ENCODE measurements at regions not wholly inside any gene's neighbourhood (a gene's known extent, or its start where the extent isn't known, plus 50 kb on each side); places are given as distances from the start of the nearest gene placed in this dataset.

DNA sequence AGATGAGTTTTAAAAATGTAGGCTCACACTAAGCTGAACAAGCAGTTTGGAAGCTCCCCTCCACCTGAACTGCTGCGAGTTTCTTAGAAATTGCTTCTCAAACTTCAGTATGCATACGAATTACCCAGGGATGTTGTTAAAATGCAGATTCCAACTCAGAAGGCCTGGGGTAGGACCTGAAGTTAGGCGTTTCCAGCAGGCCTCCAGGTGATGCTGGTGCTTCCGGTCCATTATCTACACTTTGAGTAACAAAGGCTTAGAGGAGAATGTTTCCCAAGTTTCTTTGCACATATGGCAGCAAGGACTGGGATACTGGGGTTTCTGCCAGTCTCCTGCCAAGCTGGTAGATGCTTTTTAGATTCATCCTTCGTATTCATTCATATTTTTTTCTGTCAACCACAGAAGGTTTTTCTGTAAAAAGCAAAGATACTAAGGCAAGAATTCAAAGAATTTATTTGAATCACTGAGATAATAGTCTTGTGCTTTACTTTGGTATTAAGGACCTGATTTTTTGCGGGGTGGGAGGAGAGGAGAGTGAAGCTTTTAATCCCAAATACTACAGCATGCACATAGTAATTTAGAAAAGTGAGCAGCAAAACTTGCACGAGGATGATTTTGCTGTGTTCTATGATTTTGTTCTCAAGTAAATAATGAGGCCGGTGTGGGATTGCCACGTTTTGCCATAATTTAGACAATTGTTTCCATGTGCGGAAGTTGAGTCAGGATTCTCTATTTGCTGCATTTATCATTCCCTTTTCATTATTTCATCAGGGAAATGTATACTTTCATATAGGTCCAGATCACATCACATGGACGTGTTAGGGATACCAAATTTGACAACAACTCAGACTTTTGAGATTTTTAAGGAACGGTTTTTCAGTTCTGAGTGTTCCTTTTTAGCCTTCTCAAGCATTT, 137.6 kb upstream of the SPATS2L start:
- Histone ChIP-seq H3K9me3 (peaks cover 6% of the 10 kb centered on the region; the same call in 1 of the 2 replicates), H3K4me3 (ENCODE audit: low read depth, low read length) (no peak overlapping the region), H3K27me3 (replicated peaks; ENCODE audit: control insufficient read depth, insufficient read depth, low read length) (no peaks in the 10 kb centered on the region), H3K4me1 (peaks cover 14% of the 10 kb centered on the region), H3K36me3 (ENCODE audit: control insufficient read depth, insufficient read depth, low read length) (no peaks in the 10 kb centered on the region)
- no TSS peak for BruUV-seq (replicated peaks)
- intact Hi-C loops (cut with micrococcal nuclease; ENCODE audit: unreplicated experiment) = loop anchor here (2.0 kb wide), 1 partner anchor 52 kb away; no protein-coding TSS in a partner anchor
- Mint-ChIP-seq H3K9me3 (ENCODE audit: unreplicated experiment) (peaks cover 13% of the 10 kb centered on the region), H3K27me3 (ENCODE audit: insufficient read depth, unreplicated experiment) (no peaks in the 10 kb centered on the region), H3K4me3 (ENCODE audit: unreplicated experiment) (no peak overlapping the region), H3K36me3 (ENCODE audit: insufficient read depth, unreplicated experiment) (peaks cover 5% of the 10 kb centered on the region), H3K4me1 (ENCODE audit: low read depth, unreplicated experiment) (peaks cover 21% of the 10 kb centered on the region), H3K27ac (ENCODE audit: unreplicated experiment) (peak overlapping the region; percentile 8)
- ChIA-PET CTCF (no interaction called here), POLR2A (no interaction called here)
- DNase-seq = no peak
- no peak for TF ChIP-seq CTCF (IDR thresholded peaks at IDR 0.05; ENCODE audit: insufficient read depth in 1 of 2, low read depth in 1 of 2, low read length in 1 of 2, severe bottlenecking in 1 of 2, unreplicated experiment in 1 of 2)

DNA sequence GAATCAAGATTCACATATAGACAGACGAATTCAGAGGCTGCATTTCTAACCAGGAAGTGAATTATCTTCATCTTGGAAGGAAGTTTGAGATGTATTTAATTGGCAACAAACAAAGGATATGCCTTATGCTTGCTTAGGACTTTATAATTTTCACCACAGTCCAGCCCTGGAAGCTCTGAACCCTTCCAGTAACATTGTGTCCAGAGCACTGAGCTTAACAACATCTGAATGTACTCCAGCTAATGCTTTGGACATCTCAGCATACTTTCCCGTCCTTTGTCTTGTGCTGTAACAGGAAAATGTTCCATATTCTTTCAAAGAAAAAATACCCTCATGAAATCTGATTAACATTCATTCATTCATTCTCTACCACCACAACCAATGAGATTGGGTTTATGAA, 136.3 kb upstream of the SPATS2L start:
- Histone ChIP-seq H3K4me3 (ENCODE audit: low read depth, low read length) (no peak overlapping the region), H3K9me3 (peaks cover 4% of the 10 kb centered on the region; the same call in 1 of the 2 replicates), H3K36me3 (ENCODE audit: control insufficient read depth, insufficient read depth, low read length) (no peaks in the 10 kb centered on the region), H3K27me3 (replicated peaks; ENCODE audit: control insufficient read depth, insufficient read depth, low read length) (no peaks in the 10 kb centered on the region), H3K4me1 (peaks cover 14% of the 10 kb centered on the region)
- no peak for DNase-seq
- peaks cover 13% of the 10 kb centered on the region for H3K9me3 Mint-ChIP-seq (ENCODE audit: unreplicated experiment)
- no peak for TF ChIP-seq CTCF (IDR thresholded peaks at IDR 0.05; ENCODE audit: insufficient read depth in 1 of 2, low read depth in 1 of 2, low read length in 1 of 2, severe bottlenecking in 1 of 2, unreplicated experiment in 1 of 2)
- no peak overlapping the region for H3K27ac Mint-ChIP-seq (ENCODE audit: unreplicated experiment)
- H3K36me3 Mint-ChIP-seq (ENCODE audit: insufficient read depth, unreplicated experiment) = peaks cover 5% of the 10 kb centered on the region
- no peak overlapping the region for H3K4me3 Mint-ChIP-seq (ENCODE audit: unreplicated experiment)
- no TSS peak for BruUV-seq (replicated peaks)
- intact Hi-C loops (cut with micrococcal nuclease; ENCODE audit: unreplicated experiment) = no loop called here
- ChIA-PET POLR2A (no interaction called here), CTCF (no interaction called here)
- H3K4me1 Mint-ChIP-seq (ENCODE audit: low read depth, unreplicated experiment) = peaks cover 21% of the 10 kb centered on the region
- H3K27me3 Mint-ChIP-seq (ENCODE audit: insufficient read depth, unreplicated experiment) = no peaks in the 10 kb centered on the region

GRCh38 chr2:200171731-200172482, 134.6 kb upstream of the SPATS2L start:
- no peak overlapping the region for H3K27ac Mint-ChIP-seq (ENCODE audit: unreplicated experiment)

More at GRCh38 chr2:200171731-200172482, 134.6 kb upstream of the SPATS2L start:
- Mint-ChIP-seq H3K27me3 (ENCODE audit: insufficient read depth, unreplicated experiment) (no peaks in the 10 kb centered on the region), H3K36me3 (ENCODE audit: insufficient read depth, unreplicated experiment) (peaks cover 5% of the 10 kb centered on the region), H3K4me1 (ENCODE audit: low read depth, unreplicated experiment) (peaks cover 21% of the 10 kb centered on the region), H3K4me3 (ENCODE audit: unreplicated experiment) (no peak overlapping the region), H3K9me3 (ENCODE audit: unreplicated experiment) (peaks cover 13% of the 10 kb centered on the region)
- H3K27me3 ChIP-seq (replicated peaks; ENCODE audit: control insufficient read depth, insufficient read depth, low read length) = no peaks in the 10 kb centered on the region
- ChIA-PET CTCF (no interaction called here), POLR2A (no interaction called here)
- H3K9me3 ChIP-seq = 0 out of 2 replicates have a peak, but pooled peaks cover 4% of the 10 kb centered on the region
- H3K4me1 ChIP-seq = peaks cover 14% of the 10 kb centered on the region
- no peaks in the 10 kb centered on the region; the same call in 1 of the 2 replicates for H3K36me3 ChIP-seq (ENCODE audit: control insufficient read depth, insufficient read depth, low read length)
- TF ChIP-seq CTCF (IDR thresholded peaks at IDR 0.05; ENCODE audit: insufficient read depth in 1 of 2, low read depth in 1 of 2, low read length in 1 of 2, severe bottlenecking in 1 of 2, unreplicated experiment in 1 of 2) = no peak
- BruUV-seq (replicated peaks) = no TSS peak
- DNase-seq = no peak
- intact Hi-C loops (cut with micrococcal nuclease; ENCODE audit: unreplicated experiment) = no loop called here
- no peak overlapping the region for H3K4me3 ChIP-seq (ENCODE audit: low read depth, low read length)

All from Caco-2 (cell line).